ENCODE measurements at regions not wholly inside any gene's neighbourhood (a gene's known extent, or its start where the extent isn't known, plus 50 kb on each side); places are given as distances from the start of the nearest gene placed in this dataset.

- DNase-seq = no peak
Measured at GRCh38 chr1:218717575-218717974, 372.4 kb downstream of the TGFB2 start.

GRCh38 chr1:218718206-218718605 is 373.1 kb downstream of the TGFB2 start:
- DNase-seq = no peak

- DNase-seq = no peak
Measured at GRCh38 chr1:218718977-218719376, 373.8 kb downstream of the TGFB2 start.

GRCh38 chr1:218728898-218729565 is 383.9 kb downstream of the TGFB2 start:
- no peak for DNase-seq

GRCh38 chr1:218735436-218736032 is 390.4 kb downstream of the TGFB2 start:
- DNase-seq = no peak

- no peak for DNase-seq
Measured at GRCh38 chr1:218739426-218739825, 394.3 kb downstream of the TGFB2 start.

- DNase-seq = no peak
Measured at GRCh38 chr1:218741852-218742251, 396.7 kb downstream of the TGFB2 start.

GRCh38 chr1:218742467-218743262 is 397.5 kb downstream of the TGFB2 start:
- DNase-seq = no peak

- DNase-seq = no peak
Measured at GRCh38 chr1:218743861-218744505, 398.8 kb downstream of the TGFB2 start.

GRCh38 chr1:218748071-218748470 is 402.9 kb downstream of the TGFB2 start:
- no peak for DNase-seq

- DNase-seq = no peak
Measured at GRCh38 chr1:218750216-218750970, 405.3 kb downstream of the TGFB2 start.

GRCh38 chr1:218751208-218751948 is 406.2 kb downstream of the TGFB2 start:
- no peak for DNase-seq

- DNase-seq = no peak
Measured at GRCh38 chr1:218752126-218752525, 407.0 kb downstream of the TGFB2 start.

- DNase-seq = no peak
Measured at GRCh38 chr1:218754477-218754876, 409.3 kb downstream of the TGFB2 start.

- DNase-seq = no peak
Measured at GRCh38 chr1:218755128-218755527, 410.0 kb downstream of the TGFB2 start.

- no peak for DNase-seq
Measured at GRCh38 chr1:218759795-218760194, 413.9 kb upstream of the LYPLAL1 start.

- DNase-seq = no peak
Measured at GRCh38 chr1:218760601-218761570, 412.8 kb upstream of the LYPLAL1 start.

GRCh38 chr1:218763538-218763937 is 410.1 kb upstream of the LYPLAL1 start:
- no peak for DNase-seq

- no peak for DNase-seq
Measured at GRCh38 chr1:218765753-218766152, 407.9 kb upstream of the LYPLAL1 start.

- DNase-seq = no peak
Measured at GRCh38 chr1:218771931-218772330, 401.7 kb upstream of the LYPLAL1 start.

GRCh38 chr1:218772575-218772974 is 401.1 kb upstream of the LYPLAL1 start:
- no peak for DNase-seq

All from T-helper 9 cell (primary cell).